Vagina (tissue), 2 donors: ENCODE measurements at regions not wholly inside any gene's neighbourhood (a gene's known extent, or its start where the extent isn't known, plus 50 kb on each side); places are given as distances from the start of the nearest gene placed in this dataset.

ENCODE experiments used
- DNase-seq, 2 donors: peaks; one replicate each; pipeline ENCODE4 v3.0.0-alpha.2; 2017; ENCODE audit errors: extremely low spot score in 2 of 2
- H3K27ac ChIP-seq: fragments of 200-600 bp; sonication (generic); one replicate; pipeline ENCODE4 v1.5.1; 2019
- H3K27me3 ChIP-seq: fragments of 200-600 bp; sonication (generic); one replicate; pipeline ENCODE4 v1.5.1; 2019
- H3K36me3 ChIP-seq, 2 donors: fragments of 200-600 bp; sonication (generic); one replicate each; pipeline ENCODE4 v1.5.1; 2017 to 2019
- H3K4me1 ChIP-seq: fragments of 200-600 bp; sonication (generic); one replicate; pipeline ENCODE4 v1.5.1; 2019
- H3K4me3 ChIP-seq, 2 donors: fragments of 200-600 bp; sonication (generic); 1 replicate in 1 of 2; 2 replicates in 1 of 2; pipeline ENCODE4 v1.5.1; 2016 to 2019
- H3K9me3 ChIP-seq: fragments of 200-600 bp; sonication (generic); one replicate; pipeline ENCODE4 v1.5.1; 2019
- POLR2A ChIP-seq, 2 donors: fragments of 450-650 bp; IDR thresholded peaks; one replicate each; pipeline ENCODE4 v1.6.1; 2017; ENCODE audit warnings: antibody characterized with exemption in 2 of 2, mild to moderate bottlenecking in 2 of 2, moderate library complexity in 2 of 2
- POLR2AphosphoS5 ChIP-seq, 2 donors: sonication (generic); formaldehyde crosslinking; IDR thresholded peaks; one replicate each; pipeline ENCODE4 v1.9.0; 2017; ENCODE audit warnings: antibody characterized with exemption in 2 of 2, mild to moderate bottlenecking in 2 of 2, low read depth in 1 of 2; ENCODE audit not compliant: insufficient read depth in 1 of 2
- intact Hi-C: fragments of 100-400 bp; cut with DNase I; formaldehyde crosslinking; loops from one replicate; pipeline ENCODE4 v1.15.1; 2023
- TF ChIP-seq, protein P1 (sequence below), 3 experiments: fragments of 450-650 bp in 2 of 3; fragments of 200-600 bp in 1 of 3; sonication (generic) in 1 of 3; IDR thresholded peaks; one replicate each; pipeline ENCODE4 v1.5.1; 2017 to 2019; ENCODE audit warnings: antibody characterized with exemption in 3 of 3, mild to moderate bottlenecking in 2 of 3, moderate library complexity in 2 of 3

- TF ChIP-seq, protein P1, sequence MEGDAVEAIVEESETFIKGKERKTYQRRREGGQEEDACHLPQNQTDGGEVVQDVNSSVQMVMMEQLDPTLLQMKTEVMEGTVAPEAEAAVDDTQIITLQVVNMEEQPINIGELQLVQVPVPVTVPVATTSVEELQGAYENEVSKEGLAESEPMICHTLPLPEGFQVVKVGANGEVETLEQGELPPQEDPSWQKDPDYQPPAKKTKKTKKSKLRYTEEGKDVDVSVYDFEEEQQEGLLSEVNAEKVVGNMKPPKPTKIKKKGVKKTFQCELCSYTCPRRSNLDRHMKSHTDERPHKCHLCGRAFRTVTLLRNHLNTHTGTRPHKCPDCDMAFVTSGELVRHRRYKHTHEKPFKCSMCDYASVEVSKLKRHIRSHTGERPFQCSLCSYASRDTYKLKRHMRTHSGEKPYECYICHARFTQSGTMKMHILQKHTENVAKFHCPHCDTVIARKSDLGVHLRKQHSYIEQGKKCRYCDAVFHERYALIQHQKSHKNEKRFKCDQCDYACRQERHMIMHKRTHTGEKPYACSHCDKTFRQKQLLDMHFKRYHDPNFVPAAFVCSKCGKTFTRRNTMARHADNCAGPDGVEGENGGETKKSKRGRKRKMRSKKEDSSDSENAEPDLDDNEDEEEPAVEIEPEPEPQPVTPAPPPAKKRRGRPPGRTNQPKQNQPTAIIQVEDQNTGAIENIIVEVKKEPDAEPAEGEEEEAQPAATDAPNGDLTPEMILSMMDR (IDR thresholded peaks at IDR 0.05), result no peak
- no peak for TF ChIP-seq POLR2A (IDR thresholded peaks at IDR 0.05)
- TF ChIP-seq POLR2AphosphoS5 (IDR thresholded peaks at IDR 0.05; ENCODE audit: insufficient read depth in 1 of 2, low read depth in 1 of 2), result no peak
- no peaks in the 10 kb centered on the region for H3K27me3 ChIP-seq
- H3K4me3 ChIP-seq, result no peak overlapping the region
- H3K36me3 ChIP-seq, result no peaks in the 10 kb centered on the region
- H3K4me1 ChIP-seq, result no peaks in the 10 kb centered on the region
- H3K27ac ChIP-seq, result no peak overlapping the region
- H3K9me3 ChIP-seq, result no peaks in the 10 kb centered on the region
- DNase-seq, result no peak
- intact Hi-C loops, result no loop called here
These were observed 69.8 kb downstream of the MRM1 start for GRCh38 chr17:36671144-36671543.

DNA sequence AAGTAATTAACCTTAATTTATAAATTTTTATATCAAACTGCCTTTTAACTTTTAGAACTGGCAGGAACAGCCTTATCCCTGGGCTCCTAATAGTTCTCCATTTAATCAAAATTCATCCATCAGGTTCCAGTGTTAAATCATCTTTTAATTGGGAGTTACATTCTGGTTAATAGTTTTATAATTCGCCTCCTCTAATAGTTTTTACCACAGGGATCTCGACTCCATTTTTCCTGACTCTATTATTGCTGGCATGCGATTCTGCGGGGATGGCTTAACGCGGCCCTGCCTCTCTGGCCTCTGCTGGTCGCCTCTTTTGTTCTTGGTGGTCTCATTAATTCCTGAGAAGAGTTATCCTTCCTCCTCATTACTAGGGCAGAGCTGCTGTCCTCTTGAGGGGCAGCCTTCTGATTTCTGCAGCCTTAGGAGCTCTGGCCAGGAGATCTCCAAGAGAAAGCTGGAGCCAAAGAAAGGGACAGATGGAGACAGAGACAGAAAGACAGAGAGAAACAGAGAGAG is 71.1 kb downstream of the MRM1 start:
- intact Hi-C loops, result no loop called here
- TF ChIP-seq POLR2AphosphoS5 (IDR thresholded peaks at IDR 0.05; ENCODE audit: insufficient read depth in 1 of 2, low read depth in 1 of 2), result no peak
- TF ChIP-seq POLR2A (IDR thresholded peaks at IDR 0.05), result no peak
- TF ChIP-seq, protein P1 (IDR thresholded peaks at IDR 0.05), result no peak

DNA sequence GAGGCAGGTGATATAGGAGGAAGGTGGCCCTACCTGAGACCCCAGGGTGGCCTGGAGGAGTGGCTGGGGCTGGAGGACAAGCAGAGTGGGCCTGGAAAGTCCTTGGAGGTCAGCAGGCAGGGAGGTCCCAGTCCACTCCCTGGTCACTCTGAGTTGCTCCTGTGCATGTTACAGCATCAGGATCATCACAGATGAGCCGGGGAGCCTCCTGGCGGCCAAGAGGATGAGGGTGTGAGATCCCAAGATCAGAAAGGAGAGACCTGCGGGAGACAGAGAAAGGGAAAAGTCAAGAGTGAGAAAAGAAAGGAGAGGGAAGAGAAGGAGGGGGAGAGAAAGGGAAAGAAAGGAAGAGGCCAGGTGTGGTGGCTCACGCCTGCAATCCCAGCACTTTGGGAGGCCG is 71.7 kb downstream of the MRM1 start:
- Histone ChIP-seq H3K27me3 (no peaks in the 10 kb centered on the region), H3K36me3 (no peaks in the 10 kb centered on the region), H3K4me1 (no peaks in the 10 kb centered on the region), H3K9me3 (no peaks in the 10 kb centered on the region), H3K4me3 (no peak overlapping the region), H3K27ac (no peak overlapping the region)
- no peak for DNase-seq
- TF ChIP-seq, protein P1 (IDR thresholded peaks at IDR 0.05), result no peak
- TF ChIP-seq POLR2AphosphoS5 (IDR thresholded peaks at IDR 0.05; ENCODE audit: insufficient read depth in 1 of 2, low read depth in 1 of 2) (no peak), POLR2A (IDR thresholded peaks at IDR 0.05) (no peak)
- intact Hi-C loops, result no loop called here

More for the DNA sequence above, 71.1 kb downstream of the MRM1 start:
- H3K27me3 ChIP-seq, result no peaks in the 10 kb centered on the region
- no peak overlapping the region for H3K27ac ChIP-seq
- no peaks in the 10 kb centered on the region for H3K4me1 ChIP-seq
- H3K4me3 ChIP-seq, result no peak overlapping the region
- DNase-seq, result no peak
- no peaks in the 10 kb centered on the region for H3K36me3 ChIP-seq
- H3K9me3 ChIP-seq, result no peaks in the 10 kb centered on the region

- no peak overlapping the region for H3K4me3 ChIP-seq
These were observed 72.4 kb downstream of the MRM1 start for GRCh38 chr17:36673637-36674277.

DNA sequence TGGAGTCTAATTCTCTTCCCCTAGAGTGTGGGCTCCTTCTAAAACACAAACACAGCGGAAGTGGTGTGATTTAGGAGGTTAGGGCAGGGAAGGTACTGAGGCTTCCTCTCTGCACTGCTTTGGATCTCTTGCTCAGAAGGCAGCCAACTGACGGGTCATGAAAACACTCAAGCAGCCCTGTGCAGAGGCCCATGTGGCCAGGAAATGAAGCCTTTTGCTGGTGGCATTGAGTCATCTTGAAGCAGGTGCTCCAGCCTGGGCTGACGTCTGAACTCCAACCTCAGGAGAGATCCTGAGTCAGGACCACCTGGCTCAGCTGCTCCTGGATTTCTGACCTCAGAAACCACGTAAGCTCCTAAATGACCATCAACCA is 72.9 kb downstream of the MRM1 start:
- H3K4me3 ChIP-seq, result no peak overlapping the region
- DNase-seq, result no peak
- H3K27ac ChIP-seq, result no peak overlapping the region
- no peaks in the 10 kb centered on the region for H3K9me3 ChIP-seq
- no peaks in the 10 kb centered on the region for H3K36me3 ChIP-seq
- H3K4me1 ChIP-seq, result no peaks in the 10 kb centered on the region
- intact Hi-C loops, result no loop called here
- no peak for TF ChIP-seq POLR2AphosphoS5 (IDR thresholded peaks at IDR 0.05; ENCODE audit: insufficient read depth in 1 of 2, low read depth in 1 of 2)
- TF ChIP-seq, protein P1 (IDR thresholded peaks at IDR 0.05), result no peak
- no peak for TF ChIP-seq POLR2A (IDR thresholded peaks at IDR 0.05)
- no peaks in the 10 kb centered on the region for H3K27me3 ChIP-seq

More at GRCh38 chr17:36673637-36674277, 72.4 kb downstream of the MRM1 start:
- H3K36me3 ChIP-seq, result no peaks in the 10 kb centered on the region
- no peak overlapping the region for H3K27ac ChIP-seq
- no peaks in the 10 kb centered on the region for H3K27me3 ChIP-seq
- intact Hi-C loops, result no loop called here
- DNase-seq, result no peak
- no peaks in the 10 kb centered on the region for H3K9me3 ChIP-seq
- no peak for TF ChIP-seq POLR2A (IDR thresholded peaks at IDR 0.05)
- TF ChIP-seq, protein P1 (IDR thresholded peaks at IDR 0.05), result no peak
- TF ChIP-seq POLR2AphosphoS5 (IDR thresholded peaks at IDR 0.05; ENCODE audit: insufficient read depth in 1 of 2, low read depth in 1 of 2), result no peak
- no peaks in the 10 kb centered on the region for H3K4me1 ChIP-seq
